HEK293 (cell line): ENCODE measurements at regions not wholly inside any gene's neighbourhood (a gene's known extent, or its start where the extent isn't known, plus 50 kb on each side); places are given as distances from the start of the nearest gene placed in this dataset.

Experiments used
- CTCF ChIA-PET: fragments of 350-600 bp; formaldehyde crosslinking; extraction: SDS; loops from one replicate; lab custom pipeline; 2021; ENCODE audit warnings: antibody characterized with exemption; lab: Yijun Ruan, JAX
- POLR2A ChIA-PET: fragments of 300-600 bp; formaldehyde crosslinking; extraction: SDS; loops from one replicate; lab custom pipeline; 2020; ENCODE audit warnings: antibody characterized with exemption, inconsistent platforms; lab: Yijun Ruan, JAX
- H3K27ac ChIP-seq: fragments of 200-500 bp; sonication (Bioruptor generic); 2 replicates; pipeline ENCODE4 v1.5.1; 2014; ENCODE audit warnings: low read depth, low read length, control low read depth, inconsistent platforms; ENCODE audit errors: extremely low read depth
- H3K36me3 ChIP-seq, 2 experiments: fragments of 200-500 bp in 1 of 2; sonication (Bioruptor generic) in 1 of 2; 1 replicate in 1 of 2; 2 replicates in 1 of 2; pipeline ENCODE4 v1.5.1; 2014 to 2017; ENCODE audit warnings: inconsistent platforms in 2 of 2, low read length in 2 of 2; ENCODE audit not compliant: control insufficient read depth in 2 of 2, insufficient read depth in 1 of 2
- H3K4me1 ChIP-seq: fragments of 200-500 bp; sonication (Bioruptor generic); 2 replicates; pipeline ENCODE4 v1.5.1; 2014; ENCODE audit warnings: mild to moderate bottlenecking, low read length, inconsistent platforms; ENCODE audit not compliant: control insufficient read depth, insufficient read depth
- H3K4me3 ChIP-seq: 2 replicates; pipeline ENCODE4 v1.5.1; 2011; ENCODE audit warnings: low read depth, mild to moderate bottlenecking, control low read depth, low read length, moderate library complexity
- H3K9me3 ChIP-seq: fragments of 200-500 bp; sonication (Bioruptor generic); 2 replicates; pipeline ENCODE4 v1.5.1; 2014; ENCODE audit warnings: low read depth, low read length, inconsistent platforms; ENCODE audit not compliant: control insufficient read depth, insufficient read depth
- MEIS1 ChIP-seq: sonication (generic); formaldehyde crosslinking; IDR thresholded peaks from 2 replicates; pipeline ENCODE4 v1.8.1; 2022; ENCODE audit warnings: missing genetic modification reagents, mild to moderate bottlenecking, borderline replicate concordance
- REPIN1 ChIP-seq: fragments of 450-650 bp; formaldehyde crosslinking; IDR thresholded peaks from 2 replicates; pipeline ENCODE4 v1.5.1; 2017; ENCODE audit warnings: missing biosample characterization, missing genetic modification characterization, low read depth
- SP2 ChIP-seq: fragments of 450-650 bp; formaldehyde crosslinking; IDR thresholded peaks from 2 replicates; pipeline ENCODE4 v1.5.1; 2016; ENCODE audit warnings: missing biosample characterization, missing genetic modification characterization
- TSHZ1 ChIP-seq: fragments of 450-650 bp; formaldehyde crosslinking; IDR thresholded peaks from 2 replicates; pipeline ENCODE4 v1.5.1; 2016; ENCODE audit warnings: missing biosample characterization, missing genetic modification characterization, borderline replicate concordance
- ZBTB20 ChIP-seq: fragments of 450-650 bp; formaldehyde crosslinking; IDR thresholded peaks from 2 replicates; pipeline ENCODE4 v1.5.1; 2016; ENCODE audit warnings: missing biosample characterization, missing genetic modification characterization
- ZBTB48 ChIP-seq: fragments of 450-650 bp; formaldehyde crosslinking; IDR thresholded peaks from 2 replicates; pipeline ENCODE4 v1.5.1; 2016; ENCODE audit warnings: missing biosample characterization, missing genetic modification characterization
- ZBTB8A ChIP-seq: fragments of 450-650 bp; formaldehyde crosslinking; IDR thresholded peaks from 2 replicates; pipeline ENCODE4 v1.5.1; 2016; ENCODE audit warnings: missing biosample characterization, missing genetic modification characterization
- ZFHX2 ChIP-seq: fragments of 450-650 bp; formaldehyde crosslinking; conservative IDR thresholded peaks from 2 replicates; pipeline ENCODE4 v1.5.1; 2016; ENCODE audit warnings: missing biosample characterization, missing genetic modification characterization
- ZNF23 ChIP-seq: fragments of 450-650 bp; formaldehyde crosslinking; IDR thresholded peaks from 2 replicates; pipeline ENCODE4 v1.5.1; 2016; ENCODE audit warnings: missing biosample characterization, missing genetic modification characterization, borderline replicate concordance
- ZNF416 ChIP-seq: fragments of 450-650 bp; formaldehyde crosslinking; IDR thresholded peaks from 2 replicates; pipeline ENCODE4 v1.5.1; 2016; ENCODE audit warnings: missing biosample characterization, missing genetic modification characterization
- ZNF423 ChIP-seq: fragments of 450-650 bp; formaldehyde crosslinking; IDR thresholded peaks from 2 replicates; pipeline ENCODE4 v1.5.1; 2016; ENCODE audit warnings: missing biosample characterization, missing genetic modification characterization
- ZNF426 ChIP-seq: fragments of 450-650 bp; formaldehyde crosslinking; IDR thresholded peaks from 2 replicates; pipeline ENCODE4 v1.5.1; 2017; ENCODE audit warnings: missing biosample characterization, missing genetic modification characterization, mild to moderate bottlenecking, inconsistent platforms, moderate library complexity
- ZNF530 ChIP-seq: fragments of 450-650 bp; formaldehyde crosslinking; IDR thresholded peaks from 2 replicates; pipeline ENCODE4 v1.5.1; 2016; ENCODE audit warnings: low read depth, missing biosample characterization, missing genetic modification characterization
- ZNF585B ChIP-seq: fragments of 450-650 bp; formaldehyde crosslinking; IDR thresholded peaks from 2 replicates; pipeline ENCODE4 v1.5.1; 2016; ENCODE audit warnings: missing biosample characterization, missing genetic modification characterization
- ZNF610 ChIP-seq: fragments of 450-650 bp; formaldehyde crosslinking; IDR thresholded peaks from 2 replicates; pipeline ENCODE4 v1.5.1; 2016; ENCODE audit warnings: missing biosample characterization, missing genetic modification characterization, borderline replicate concordance
- ZNF621 ChIP-seq: fragments of 450-650 bp; formaldehyde crosslinking; IDR thresholded peaks from 2 replicates; pipeline ENCODE4 v1.5.1; 2017; ENCODE audit warnings: missing biosample characterization, missing genetic modification characterization
- ZNF639 ChIP-seq: fragments of 450-650 bp; formaldehyde crosslinking; IDR thresholded peaks from 2 replicates; pipeline ENCODE4 v1.5.1; 2016; ENCODE audit warnings: missing biosample characterization, missing genetic modification characterization
- ZNF645 ChIP-seq: fragments of 450-650 bp; formaldehyde crosslinking; IDR thresholded peaks from 2 replicates; pipeline ENCODE4; 2016; ENCODE audit warnings: missing biosample characterization, missing genetic modification characterization
- ZNF707 ChIP-seq: fragments of 450-650 bp; formaldehyde crosslinking; IDR thresholded peaks from 2 replicates; pipeline ENCODE4 v1.5.1; 2016; ENCODE audit warnings: missing biosample characterization, missing genetic modification characterization
- ZNF776 ChIP-seq: fragments of 450-650 bp; formaldehyde crosslinking; IDR thresholded peaks from 2 replicates; pipeline ENCODE4 v1.5.0; 2017; ENCODE audit warnings: missing biosample characterization, missing genetic modification characterization, borderline replicate concordance

- POLR2A ChIA-PET, result no interaction called here
- CTCF ChIA-PET, result interaction anchor here (1.4 kb wide), 1 partner anchor 23 kb away, joined by 3 read pairs; no protein-coding TSS in a partner anchor
- TF ChIP-seq ZNF416 (tag by site-specific recombination) (no peak), ZBTB8A (tag by site-specific recombination) (no peak), ZNF426 (tag by site-specific recombination) (no peak), ZNF645 (tag by site-specific recombination) (no peak), ZBTB20 (tag by site-specific recombination) (no peak), ZNF639 (tag by site-specific recombination) (no peak), ZBTB48 (tag by site-specific recombination) (no peak), ZNF23 (tag by site-specific recombination) (no peak)
These were observed 148.5 kb upstream of the GATA6 start for GRCh38 chr18:22020867-22021370.

GRCh38 chr18:22021701-22022100 lies 147.7 kb upstream of the GATA6 start:
- Histone ChIP-seq H3K36me3 (no peaks in the 10 kb centered on the region), H3K27ac (no peak overlapping the region), H3K4me1 (no peaks in the 10 kb centered on the region), H3K9me3 (no peaks in the 10 kb centered on the region), H3K4me3 (no peak overlapping the region)
- POLR2A ChIA-PET, result no interaction called here
- TF ChIP-seq ZNF423 (tag by site-specific recombination), result no peak
- TF ChIP-seq ZNF530, result no peak
- TF ChIP-seq ZNF645 (tag by site-specific recombination), result no peak
- TF ChIP-seq MEIS1, result no peak
- TF ChIP-seq ZFHX2 (tag by site-specific recombination), result no peak
- TF ChIP-seq ZNF776, result no peak
- TF ChIP-seq ZNF621 (tag by site-specific recombination), result no peak
- no peak for TF ChIP-seq ZNF585B
- CTCF ChIA-PET, result interaction anchor here (1.4 kb wide), 1 partner anchor 24 kb away, joined by 3 read pairs; no protein-coding TSS in a partner anchor

More at GRCh38 chr18:22020867-22021370, 148.5 kb upstream of the GATA6 start:
- no peak overlapping the region for H3K27ac ChIP-seq
- H3K9me3 ChIP-seq, result no peaks in the 10 kb centered on the region
- H3K4me1 ChIP-seq, result no peaks in the 10 kb centered on the region
- H3K36me3 ChIP-seq, result no peaks in the 10 kb centered on the region
- no peak overlapping the region for H3K4me3 ChIP-seq

GRCh38 chr18:22024924-22025323 lies 144.5 kb upstream of the GATA6 start:
- Histone ChIP-seq H3K4me1 (no peaks in the 10 kb centered on the region), H3K27ac (no peak overlapping the region), H3K9me3 (no peaks in the 10 kb centered on the region), H3K36me3 (no peaks in the 10 kb centered on the region), H3K4me3 (no peak overlapping the region)
- POLR2A ChIA-PET, result no interaction called here
- TF ChIP-seq ZNF610 (tag by site-specific recombination) (no peak), ZNF423 (tag by site-specific recombination) (no peak), SP2 (tag by site-specific recombination) (no peak), ZNF707 (tag by site-specific recombination) (no peak), TSHZ1 (no peak), ZNF776 (no peak), REPIN1 (tag by site-specific recombination) (no peak)
- CTCF ChIA-PET, result interaction anchor here (0.6 kb wide), 2 partner anchors 65 to 333 kb away, joined by 3 to 4 read pairs; no protein-coding TSS in a partner anchor
